HUDEP-2 (cell line): ENCODE measurements at regions not wholly inside any gene's neighbourhood (a gene's known extent, or its start where the extent isn't known, plus 50 kb on each side); places are given as distances from the start of the nearest gene placed in this dataset.
"Not testable (repeated sequence)": the region's sequence is repeated elsewhere in the genome, so short reads cannot be mapped to it uniquely, and the experiment has no call there.

Source experiments
- DNase-seq, 76 experiments: peaks; one replicate each; lab custom pipeline; 2025; ENCODE audit not compliant: unreplicated experiment in 76 of 76; lab: John Stamatoyannopoulos, UW

DNA sequence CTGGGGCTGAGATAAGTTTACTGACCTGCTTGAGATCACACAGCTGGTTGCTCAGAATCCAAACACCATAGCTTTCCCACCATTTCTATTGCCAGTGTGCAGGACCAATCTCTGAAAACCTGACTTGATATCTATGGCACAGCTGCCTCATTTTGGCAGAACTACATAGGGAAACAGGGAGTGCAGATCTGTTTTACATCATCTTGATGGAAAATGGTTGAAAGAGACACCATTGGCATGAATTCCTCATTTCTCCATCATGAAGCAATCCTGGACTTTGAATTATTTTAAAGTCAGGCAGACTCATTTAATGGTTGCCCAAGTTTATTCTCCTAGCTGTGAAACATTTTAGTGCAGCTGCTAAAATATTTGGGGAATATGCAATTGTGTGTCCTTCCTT is 1628.2 kb upstream of the SLC10A2 start:
- DNase-seq, result no peak

DNA sequence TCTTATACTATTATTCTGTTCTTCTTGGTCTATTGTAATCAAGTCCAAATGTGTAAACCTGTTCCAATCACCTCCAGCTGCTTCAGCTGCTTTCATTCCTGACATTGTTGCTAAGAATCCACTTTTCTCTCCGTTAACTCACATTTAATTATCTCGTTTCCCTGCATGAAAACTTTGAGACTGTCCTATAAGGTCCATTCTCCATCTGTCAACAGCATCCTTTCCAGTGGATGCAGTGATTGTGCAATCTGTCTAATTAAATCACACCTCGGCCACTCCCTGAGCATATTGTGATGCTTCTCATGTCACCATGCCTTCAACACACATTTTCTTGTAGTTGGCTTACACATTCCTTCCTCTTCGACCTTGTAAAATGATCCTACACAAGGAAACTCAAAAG is 1626.9 kb upstream of the SLC10A2 start:
- DNase-seq, result no peak

DNA sequence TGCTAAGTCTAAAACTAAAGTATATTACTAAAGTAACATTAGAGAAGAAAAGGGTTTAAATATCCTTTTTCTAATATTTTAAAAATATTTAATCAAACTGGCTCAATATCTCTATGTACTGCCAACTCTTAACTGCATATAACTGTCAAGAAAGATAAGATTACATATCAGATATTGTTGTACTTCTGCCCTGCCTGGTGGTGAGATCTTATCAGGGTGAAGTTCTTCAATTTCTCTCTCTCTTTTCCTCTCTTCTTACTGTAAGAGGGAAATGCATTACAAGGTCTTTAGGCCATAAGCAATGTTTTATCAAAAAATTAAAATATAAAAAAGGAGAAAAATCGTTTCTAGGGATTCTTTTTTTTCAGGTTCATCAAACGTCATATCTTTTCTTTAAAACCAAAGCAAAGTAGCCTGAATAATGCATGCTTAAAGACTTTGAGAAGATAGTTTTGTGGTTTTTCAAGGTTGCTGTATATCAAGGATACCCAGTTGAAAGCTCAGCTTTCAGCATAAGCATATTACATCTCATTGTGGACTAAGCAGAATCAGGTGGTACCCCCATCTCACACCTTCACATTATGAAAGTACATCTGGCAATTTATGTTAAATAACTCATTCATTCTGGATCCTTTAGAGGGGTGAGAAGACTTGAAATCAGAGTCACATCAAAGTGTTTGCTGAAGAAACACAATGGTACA is 1625.7 kb upstream of the SLC10A2 start:
- peak in 4 of 76 experiments; percentile 0 to 32 (median 6) for DNase-seq

DNA sequence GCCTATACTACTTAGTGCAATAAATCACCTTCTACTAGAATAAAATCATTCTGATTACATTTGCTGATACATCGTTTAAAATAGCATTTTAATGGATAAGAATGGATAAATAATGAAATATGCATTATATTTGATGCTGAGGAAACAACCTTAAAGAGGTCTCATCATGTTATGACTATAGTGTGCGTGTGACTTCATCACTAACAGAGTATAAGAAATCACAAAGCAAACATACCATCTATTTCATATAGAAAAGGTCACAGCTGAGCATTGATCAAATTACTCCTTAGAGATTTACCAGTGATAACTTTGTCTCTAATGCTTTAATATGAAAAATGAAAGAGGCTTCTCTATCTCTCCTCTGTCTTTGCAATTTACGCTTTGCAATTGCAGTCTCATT is 1620.3 kb upstream of the SLC10A2 start:
- DNase-seq, result no peak

DNA sequence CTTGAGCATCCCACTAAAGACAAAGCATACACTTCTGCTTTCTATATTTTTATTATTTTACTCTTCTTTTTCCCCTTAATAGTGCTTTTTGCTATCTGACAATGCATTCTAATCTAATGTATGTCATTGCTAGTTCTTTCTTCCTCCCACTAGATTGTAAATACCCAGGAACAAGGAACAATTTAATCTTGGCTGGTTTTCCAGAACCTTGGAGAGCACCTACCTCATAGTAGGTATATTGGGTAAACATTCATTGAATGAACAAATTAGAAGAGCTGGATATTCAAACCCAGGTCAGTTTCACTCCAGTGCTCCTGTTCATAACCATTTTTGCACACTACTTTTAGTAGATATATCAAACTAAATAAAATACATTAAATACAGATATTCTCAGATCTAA is 1617.6 kb upstream of the SLC10A2 start:
- no peak for DNase-seq

DNA sequence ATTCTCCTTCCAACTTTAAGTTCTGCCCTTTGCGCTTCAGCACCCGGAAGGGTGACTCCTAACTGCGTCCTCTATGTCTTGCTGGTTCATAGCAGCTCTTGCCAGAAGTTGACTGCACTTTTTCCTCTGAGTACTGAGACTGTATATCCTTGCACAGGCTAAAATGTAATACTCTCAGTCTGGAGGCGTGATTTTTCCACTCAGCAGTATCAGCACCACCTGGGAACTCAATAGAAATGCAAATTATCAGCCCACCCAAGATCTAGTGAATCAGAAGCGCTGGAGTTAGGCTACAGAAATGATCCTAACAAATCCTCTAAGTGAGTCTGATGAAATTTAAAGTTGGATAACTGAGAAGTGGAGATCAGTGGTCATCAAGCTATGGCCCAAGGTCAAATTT is 1611.9 kb upstream of the SLC10A2 start:
- no peak for DNase-seq

DNA sequence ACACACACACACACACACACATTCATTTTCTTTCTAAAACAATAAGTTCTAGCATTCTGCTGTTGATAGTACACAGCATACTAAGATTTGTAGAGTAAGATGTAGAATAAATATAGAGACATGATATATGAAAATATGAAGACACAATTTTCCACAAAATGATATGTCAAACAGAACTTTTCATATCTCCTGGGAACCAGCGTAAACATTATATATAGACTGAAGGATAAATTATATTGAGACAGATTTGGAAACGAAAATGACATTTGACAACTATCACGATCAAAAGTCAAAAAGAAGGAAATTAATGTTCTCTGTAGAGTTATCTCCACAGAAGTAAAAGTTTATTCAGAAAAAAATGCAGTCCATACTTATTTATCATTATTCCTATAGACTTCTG is 1605.7 kb upstream of the SLC10A2 start:
- DNase-seq, result no peak

DNA sequence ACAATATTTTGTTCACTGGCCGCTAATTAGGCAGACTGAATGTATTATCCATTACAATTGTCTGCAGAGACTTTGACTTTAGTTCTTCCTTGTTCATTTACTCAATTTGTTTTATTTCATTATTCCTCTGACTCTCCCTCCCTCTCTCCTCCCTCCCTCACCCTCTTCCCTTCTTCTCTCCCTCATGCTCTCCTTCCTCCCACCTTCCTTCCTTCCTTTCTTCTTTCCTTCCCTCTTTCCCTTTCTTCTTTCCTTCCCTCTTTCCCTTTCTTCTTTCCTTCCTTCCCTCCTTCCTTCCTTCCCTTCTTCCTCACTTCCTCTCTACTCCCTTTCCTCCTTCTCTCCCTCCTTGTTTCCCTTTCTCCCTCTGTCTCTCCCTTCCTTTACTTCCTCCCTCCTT is 1591.0 kb upstream of the SLC10A2 start:
- no peak for DNase-seq

DNA sequence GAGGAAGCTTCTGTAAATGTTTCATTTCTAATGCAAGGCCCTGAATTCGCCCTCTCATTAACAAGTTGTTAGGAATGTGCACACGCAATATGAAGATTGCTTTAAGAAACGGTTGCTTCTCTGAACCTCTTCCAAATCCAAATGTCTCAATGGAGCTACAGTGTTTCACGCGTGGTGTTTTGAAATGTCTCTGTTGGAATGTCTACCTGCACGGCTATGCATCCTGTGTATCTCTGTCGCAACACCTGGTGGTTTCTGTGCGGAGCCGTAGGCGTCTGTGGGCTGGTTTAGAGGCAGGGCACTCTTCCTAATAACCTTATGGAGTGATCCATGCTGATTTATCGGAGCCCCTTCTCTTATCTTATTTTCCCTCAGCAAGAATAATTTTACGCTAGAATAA is 1584.2 kb upstream of the SLC10A2 start:
- DNase-seq, result no peak

DNA sequence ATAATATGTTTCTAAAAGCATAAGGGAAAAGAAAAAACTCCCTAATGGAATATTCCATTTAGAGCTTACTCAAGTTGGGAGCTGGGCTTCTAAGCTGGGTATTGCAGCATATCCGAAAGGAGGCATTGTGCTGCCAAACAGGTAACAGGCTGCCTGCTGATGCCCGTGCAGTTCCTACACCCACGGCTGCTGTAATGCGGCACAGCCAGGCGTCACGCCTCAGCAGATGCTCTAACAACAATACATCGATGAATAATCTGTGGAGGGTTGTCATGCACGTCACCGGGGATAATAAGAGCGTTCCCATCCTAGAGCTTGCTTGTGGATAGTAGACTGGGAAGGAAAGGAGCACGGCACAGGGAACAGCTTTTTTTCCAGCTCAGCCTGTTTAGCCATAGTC is 1582.1 kb upstream of the SLC10A2 start:
- no peak for DNase-seq

DNA sequence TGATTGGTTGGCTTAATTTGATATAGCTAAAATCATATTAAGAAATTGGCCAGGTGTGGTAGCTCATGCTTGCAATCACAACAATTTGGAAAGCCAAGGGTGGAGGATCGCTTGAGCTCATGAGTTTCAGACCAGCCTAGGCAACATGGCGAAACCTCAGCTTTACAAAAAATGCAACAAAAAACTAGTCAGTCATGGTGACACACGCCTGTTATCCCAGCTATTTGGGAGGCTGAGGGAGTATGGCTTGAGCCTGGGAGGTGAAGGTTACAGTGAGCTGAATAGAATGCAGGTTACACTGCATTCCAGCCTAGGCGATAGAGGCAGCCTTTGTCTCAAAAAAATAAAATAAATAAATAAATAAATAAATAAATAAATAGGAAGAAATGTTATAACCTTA is 1579.6 kb upstream of the SLC10A2 start:
- DNase-seq, result no peak

DNA sequence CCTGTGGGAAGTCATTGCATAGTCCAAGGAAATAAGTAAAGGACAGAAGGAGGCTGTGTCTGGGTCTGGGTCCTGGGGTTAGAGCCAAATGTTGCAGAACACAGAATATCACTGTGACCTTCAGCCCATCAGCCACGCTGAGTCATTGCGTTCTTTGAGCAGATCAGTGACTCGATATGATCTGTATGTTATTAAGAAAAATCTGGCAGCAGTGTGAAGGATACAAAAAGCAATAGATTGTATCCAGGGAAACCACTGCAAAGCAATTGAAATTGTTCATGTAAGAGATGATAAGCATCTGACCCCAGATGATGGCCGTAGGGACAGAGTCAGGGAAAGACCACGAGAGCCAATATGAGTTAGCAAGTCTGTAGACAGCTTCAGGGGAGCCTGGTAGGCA is 1575.1 kb upstream of the SLC10A2 start:
- peak in 1 of 76 experiments; percentile 5 for DNase-seq

DNA sequence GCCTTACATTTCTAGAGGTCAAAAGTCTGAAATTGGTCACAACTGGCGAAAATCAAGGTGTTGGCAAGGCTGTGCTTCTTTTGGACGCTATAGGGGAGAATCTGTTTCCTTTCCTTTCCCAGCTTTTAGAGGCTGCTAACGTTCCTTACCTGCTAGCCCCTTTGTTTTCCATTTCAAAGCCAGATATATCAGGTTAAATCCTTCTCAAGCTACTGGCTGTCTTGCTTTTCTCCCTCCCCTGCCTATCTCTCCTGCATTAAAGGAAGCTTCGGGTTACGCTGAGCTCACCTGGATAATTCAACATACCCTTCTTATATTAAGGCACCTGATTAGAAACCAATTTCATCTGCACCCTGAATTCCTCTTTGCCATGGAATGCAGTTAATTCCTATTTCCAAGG is 1569.7 kb upstream of the SLC10A2 start:
- DNase-seq, result no peak

DNA sequence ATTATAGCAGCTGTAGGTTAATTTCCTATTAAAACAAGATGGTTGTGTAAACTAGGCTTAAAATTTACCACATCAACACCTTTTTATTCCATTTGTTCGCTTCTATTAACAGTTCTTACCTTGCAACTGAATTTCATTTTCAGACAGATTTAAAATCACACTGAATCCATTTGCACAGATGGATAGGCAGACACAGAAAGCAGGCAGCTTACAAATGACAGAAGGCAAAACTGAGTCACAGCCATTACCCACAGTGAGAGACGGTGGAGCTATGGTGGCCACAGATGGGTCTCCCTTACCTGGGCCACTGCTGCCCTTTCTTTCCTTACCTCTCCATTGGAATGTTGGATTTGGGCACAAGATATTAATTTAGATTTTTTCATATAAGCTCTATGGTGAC is 1567.8 kb upstream of the SLC10A2 start:
- no peak for DNase-seq

DNA sequence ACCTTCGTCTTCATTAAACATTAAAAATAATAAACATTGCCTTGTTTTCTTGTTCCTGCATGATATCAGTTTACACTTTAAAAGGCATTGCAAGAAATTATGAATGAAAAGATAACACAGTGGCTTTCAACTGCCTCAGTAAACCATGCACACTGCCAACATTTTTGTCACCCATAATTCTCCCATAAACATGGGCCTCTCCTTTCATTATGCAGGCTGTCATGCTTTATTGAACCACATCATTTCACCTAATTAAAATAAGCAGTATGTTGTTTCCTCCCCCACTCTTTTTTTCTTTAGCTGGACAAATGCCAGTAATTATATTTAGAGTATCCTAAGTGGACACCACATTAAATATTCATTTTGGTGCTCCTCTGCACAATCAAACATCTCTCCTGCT is 1566.5 kb upstream of the SLC10A2 start:
- no peak for DNase-seq

DNA sequence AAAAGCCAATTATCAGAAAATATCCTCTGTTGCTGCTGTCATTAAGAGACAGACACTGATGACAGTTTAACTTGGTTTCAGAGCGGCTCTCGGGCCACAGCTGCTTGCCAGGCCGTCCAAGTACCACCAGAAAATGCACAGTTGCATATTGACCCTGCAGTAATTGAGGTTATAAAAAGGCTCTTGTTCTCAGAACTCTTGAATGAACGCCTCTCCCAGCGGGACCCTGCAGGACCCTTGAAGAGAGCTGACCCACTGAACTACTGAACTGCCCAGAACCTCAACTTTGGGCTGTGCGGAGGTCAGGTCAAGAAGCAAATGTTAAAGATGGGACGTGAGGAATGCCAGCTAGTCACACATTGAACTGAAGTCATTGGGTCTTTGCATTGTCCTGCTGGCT is 1559.0 kb upstream of the SLC10A2 start:
- DNase-seq, result no peak

DNA sequence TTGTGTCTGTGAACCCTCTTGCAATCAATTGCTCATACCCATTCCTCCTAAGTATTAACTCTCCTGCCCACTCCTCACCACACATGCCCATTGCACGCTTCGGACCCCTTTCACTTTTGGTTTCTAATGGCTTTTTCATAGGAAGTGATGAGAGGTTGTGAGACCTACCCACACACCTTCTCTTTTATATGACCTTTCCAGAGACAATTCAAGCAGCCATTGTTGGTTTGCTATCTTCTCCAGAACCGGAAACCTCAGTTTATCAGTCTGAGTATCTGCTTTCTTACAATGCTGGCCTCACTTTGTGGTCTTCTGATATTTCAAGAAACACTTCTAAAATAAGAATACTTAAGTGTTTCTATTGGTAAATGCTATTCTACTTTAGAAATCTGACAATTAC is 1550.8 kb upstream of the SLC10A2 start:
- no peak for DNase-seq

DNA sequence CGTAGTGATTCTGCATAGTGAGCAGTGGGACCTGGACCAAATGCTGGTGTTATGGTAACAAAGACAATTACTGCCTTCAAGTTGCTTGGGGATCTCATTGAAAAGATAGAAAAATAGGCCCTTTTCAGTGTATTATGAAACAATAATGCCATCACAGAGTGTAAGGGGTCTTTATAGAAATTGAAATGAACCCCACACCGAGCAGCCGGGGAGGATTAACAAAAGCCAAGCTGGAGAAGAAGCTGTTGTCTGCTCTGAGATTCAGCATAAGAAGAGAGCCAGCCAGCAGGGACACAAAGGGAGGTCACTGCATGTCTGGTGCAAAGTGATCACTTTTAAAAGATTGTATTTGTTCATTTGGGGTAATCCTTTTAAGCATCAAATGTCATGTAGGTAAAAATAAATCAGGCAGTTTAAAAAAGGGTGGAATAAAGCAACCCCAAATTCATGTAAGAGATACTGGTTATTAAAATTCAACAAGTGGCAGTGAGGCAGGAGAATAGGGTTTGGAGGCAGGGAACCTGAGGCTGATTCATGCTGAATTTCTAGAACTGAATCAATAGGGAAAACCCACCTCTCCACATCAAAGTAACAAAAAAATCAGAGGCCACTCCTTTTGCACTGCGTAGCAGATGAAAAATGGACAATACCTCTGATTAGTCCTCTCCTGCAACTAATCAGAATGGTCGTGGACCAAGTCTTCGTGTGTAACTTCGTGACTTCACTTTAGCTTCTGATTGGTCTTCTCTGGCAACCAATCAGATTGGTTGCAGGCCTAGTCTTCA is 1548.3 kb upstream of the SLC10A2 start:
- DNase-seq, result no peak

DNA sequence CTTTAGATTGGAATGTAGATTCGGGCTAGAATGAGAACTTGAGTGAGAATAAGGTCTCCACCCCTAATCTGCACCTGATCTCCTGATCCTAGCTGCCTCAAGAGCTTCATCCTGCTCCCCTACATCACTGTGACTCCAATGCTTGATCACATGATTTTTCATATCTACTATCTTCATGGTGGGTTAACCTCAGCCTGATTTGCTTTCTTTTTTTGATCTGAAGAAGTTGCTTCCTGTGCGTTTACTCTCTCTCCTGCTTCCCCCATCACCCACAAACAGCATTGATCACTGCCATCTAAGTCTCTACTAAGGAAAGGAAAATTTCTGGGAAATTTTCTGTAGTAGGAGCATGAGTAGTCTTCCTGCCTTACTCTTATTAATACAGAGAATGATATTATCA is 1542.1 kb upstream of the SLC10A2 start:
- no peak for DNase-seq

DNA sequence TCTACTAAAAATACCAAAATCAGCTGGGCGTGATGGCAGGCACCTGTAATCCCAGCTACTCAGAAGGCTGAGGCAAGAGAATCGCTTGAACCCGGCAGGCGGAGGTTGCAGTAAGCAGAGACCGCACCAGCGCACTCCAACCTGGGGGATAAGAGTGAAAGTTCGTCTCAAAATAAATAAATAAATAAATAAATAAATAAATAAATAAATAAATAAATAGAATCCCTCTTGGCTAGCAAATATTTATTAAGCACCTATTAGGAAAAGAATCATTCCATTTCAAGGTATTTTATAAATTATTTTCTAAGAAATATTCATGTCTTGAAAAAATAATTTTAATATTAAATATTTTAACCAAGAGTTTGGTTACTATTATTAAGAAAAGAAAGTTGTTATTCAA is 1539.2 kb upstream of the SLC10A2 start:
- DNase-seq, result not testable (repeated sequence)

DNA sequence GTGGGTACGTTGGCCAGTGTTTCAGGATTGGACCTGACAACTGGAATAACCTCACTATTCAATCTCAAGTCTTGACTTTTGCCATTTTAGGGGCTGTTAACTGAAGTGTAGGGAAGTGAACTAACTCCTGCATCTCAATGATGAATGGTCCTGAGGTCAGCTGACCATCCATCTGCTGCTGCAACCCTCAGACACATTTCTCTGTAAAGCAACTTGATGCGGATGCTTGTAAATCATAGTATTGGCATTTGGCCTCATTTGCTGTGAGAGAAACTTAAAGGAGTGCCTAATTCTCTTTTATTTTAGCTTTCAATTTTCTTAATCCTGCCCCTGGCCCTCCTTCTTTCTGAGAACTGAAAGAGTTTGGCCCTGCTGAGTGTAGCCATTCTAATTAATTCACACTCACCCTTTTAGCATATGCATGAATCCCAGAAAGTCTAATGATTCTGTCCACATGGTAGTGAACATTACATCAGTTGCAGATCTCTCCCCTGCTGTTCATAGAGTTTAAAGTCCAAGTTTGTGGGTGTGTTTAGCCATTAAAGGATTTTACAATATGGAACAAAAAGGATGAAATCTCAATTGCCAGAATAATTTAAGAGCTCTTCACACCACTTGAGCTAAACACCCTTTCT is 1531.4 kb upstream of the SLC10A2 start:
- DNase-seq, result no peak

DNA sequence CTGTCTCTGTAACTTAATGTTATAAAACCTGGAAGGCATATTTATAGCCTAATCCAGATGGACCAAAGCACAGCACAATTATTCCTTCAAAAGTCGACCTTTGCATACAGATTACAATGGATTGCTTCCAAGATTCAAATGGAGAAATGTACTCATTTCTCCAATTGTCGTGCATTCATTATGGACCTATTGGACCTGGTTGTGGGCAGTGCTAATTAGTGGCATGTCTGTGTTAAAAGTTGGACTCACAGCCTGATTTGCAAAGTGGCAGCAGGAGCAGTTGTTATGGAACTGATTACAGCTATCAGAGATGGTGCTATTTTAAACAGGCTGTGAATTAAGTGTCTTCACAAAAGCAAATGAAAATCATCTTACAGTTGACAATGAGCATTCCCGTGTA is 1529.3 kb upstream of the SLC10A2 start:
- no peak for DNase-seq
